ENCODE measurements at regions not wholly inside any gene's neighbourhood (a gene's known extent, or its start where the extent isn't known, plus 50 kb on each side); places are given as distances from the start of the nearest gene placed in this dataset.
"Not testable (repeated sequence)": the region's sequence is repeated elsewhere in the genome, so short reads cannot be mapped to it uniquely, and the experiment has no call there.

DNA sequence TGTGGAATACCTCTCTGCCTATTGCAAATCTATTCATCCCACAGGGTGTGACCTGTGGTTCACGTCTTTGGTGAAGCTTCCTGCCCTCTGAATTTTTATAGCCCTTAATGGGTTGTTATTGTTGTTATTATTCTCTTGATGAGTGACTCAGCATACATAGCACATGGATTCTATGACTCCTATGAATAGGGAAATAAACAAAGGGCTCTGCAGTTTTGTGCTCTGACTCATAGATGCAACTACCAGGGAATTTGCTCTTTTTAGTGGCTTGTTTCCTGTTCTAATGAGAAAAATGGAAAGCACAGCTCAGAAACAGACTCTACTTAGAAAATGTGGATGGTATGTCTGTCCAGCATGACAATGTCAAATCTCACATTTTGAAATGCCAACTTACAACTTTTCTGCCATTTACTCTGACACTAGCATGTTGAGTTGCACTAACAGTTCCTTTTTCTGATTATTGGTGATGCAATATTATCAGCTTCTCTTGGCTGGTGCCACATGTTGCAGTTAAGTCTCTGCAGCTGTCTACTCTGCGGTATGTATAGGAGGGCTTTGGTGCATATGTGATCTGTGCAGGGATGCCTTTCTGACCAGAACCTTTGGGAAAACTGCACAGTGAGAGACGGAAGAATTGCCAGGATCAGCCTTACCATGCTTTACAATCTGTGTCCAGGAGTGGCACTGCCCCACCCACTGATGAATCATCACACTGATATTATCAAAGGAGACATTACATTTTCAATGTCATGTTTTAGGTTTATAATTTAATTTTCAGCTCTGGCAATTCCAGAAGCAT is 996.4 kb upstream of the WWC1 start:
- no peaks in the 10 kb centered on the region for H3K9me3 ChIP-seq
- peaks cover 0 to 33% (median 19%) of the 10 kb centered on the region in 4 donors for H3K4me1 ChIP-seq
- no peak for DNase-seq
- H3K36me3 ChIP-seq, result no peaks in the 10 kb centered on the region
- intact Hi-C loops (cut with DNase I; ENCODE audit: low total_unique reads), result no loop called here
- no peak overlapping the region for H3K4me3 ChIP-seq
- TF ChIP-seq, protein P1, sequence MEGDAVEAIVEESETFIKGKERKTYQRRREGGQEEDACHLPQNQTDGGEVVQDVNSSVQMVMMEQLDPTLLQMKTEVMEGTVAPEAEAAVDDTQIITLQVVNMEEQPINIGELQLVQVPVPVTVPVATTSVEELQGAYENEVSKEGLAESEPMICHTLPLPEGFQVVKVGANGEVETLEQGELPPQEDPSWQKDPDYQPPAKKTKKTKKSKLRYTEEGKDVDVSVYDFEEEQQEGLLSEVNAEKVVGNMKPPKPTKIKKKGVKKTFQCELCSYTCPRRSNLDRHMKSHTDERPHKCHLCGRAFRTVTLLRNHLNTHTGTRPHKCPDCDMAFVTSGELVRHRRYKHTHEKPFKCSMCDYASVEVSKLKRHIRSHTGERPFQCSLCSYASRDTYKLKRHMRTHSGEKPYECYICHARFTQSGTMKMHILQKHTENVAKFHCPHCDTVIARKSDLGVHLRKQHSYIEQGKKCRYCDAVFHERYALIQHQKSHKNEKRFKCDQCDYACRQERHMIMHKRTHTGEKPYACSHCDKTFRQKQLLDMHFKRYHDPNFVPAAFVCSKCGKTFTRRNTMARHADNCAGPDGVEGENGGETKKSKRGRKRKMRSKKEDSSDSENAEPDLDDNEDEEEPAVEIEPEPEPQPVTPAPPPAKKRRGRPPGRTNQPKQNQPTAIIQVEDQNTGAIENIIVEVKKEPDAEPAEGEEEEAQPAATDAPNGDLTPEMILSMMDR (IDR thresholded peaks at IDR 0.05), result no peak
- H3K27me3 ChIP-seq, result no peaks in the 10 kb centered on the region
- peak overlapping the region in 1 of 2 donors; percentile 47 for H3K27ac ChIP-seq

- H3K9me3 ChIP-seq, result no peaks in the 10 kb centered on the region
- H3K36me3 ChIP-seq, result no peaks in the 10 kb centered on the region
- TF ChIP-seq, protein P1 (IDR thresholded peaks at IDR 0.05), result no peak
- H3K4me3 ChIP-seq, result no peak overlapping the region
- peak overlapping the region in 1 of 2 donors; percentile 47 for H3K27ac ChIP-seq
- intact Hi-C loops (cut with DNase I; ENCODE audit: low total_unique reads), result no loop called here
- no peaks in the 10 kb centered on the region for H3K27me3 ChIP-seq
- no peak for DNase-seq
- H3K4me1 ChIP-seq, result peaks cover 0 to 33% (median 19%) of the 10 kb centered on the region in 4 donors
Measured at GRCh38 chr5:167295681-167296005, 995.8 kb upstream of the WWC1 start.

DNA sequence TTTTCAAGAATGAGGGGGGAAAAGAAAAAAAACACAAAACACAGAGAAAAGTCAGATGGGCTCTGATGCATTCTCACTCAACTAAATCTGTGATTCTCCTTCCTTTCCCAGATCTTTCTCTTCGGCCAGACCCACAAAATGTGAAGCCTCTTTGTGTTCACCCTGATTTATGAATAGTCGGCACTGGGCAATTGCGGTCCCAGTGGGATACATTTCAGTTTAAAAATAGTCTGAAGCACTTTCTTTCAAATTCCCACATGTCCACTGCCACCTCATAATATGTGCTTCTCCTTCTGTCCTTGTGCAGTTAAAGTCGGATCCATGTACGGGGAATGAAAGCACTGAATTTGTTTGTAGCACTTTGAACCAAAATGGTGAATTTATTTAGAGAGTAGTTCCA is 995.4 kb upstream of the WWC1 start:
- intact Hi-C loops (cut with DNase I; ENCODE audit: low total_unique reads), result no loop called here
- Histone ChIP-seq H3K27ac (no peak overlapping the region), H3K4me3 (no peak overlapping the region), H3K27me3 (no peaks in the 10 kb centered on the region), H3K36me3 (no peaks in the 10 kb centered on the region), H3K9me3 (no peaks in the 10 kb centered on the region), H3K4me1 (peaks cover 0 to 33% (median 19%) of the 10 kb centered on the region in 4 donors)
- TF ChIP-seq, protein P1 (IDR thresholded peaks at IDR 0.05), result no peak
- DNase-seq, result no peak

DNA sequence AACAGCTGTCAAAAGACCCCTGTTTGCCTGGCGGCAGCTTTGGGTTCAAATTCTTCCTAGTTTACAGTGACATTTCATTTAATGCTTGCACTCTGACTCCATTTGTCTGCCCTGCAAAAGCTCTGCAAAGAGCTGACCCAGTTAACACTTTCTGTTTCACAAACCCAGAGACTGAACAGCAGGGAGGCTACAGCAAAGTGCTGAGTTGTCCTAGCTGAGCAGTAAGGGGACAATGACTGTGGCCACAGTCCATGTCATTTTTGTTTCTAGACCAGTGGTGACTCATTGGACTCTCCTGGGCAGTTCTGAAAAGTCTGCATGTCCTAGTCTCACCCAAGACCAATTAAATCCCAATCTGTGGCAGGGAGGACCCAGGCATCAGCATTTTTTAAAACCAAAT is 994.8 kb upstream of the WWC1 start:
- no peak overlapping the region for H3K4me3 ChIP-seq
- intact Hi-C loops (cut with DNase I; ENCODE audit: low total_unique reads), result no loop called here
- no peaks in the 10 kb centered on the region for H3K27me3 ChIP-seq
- H3K27ac ChIP-seq, result no peak overlapping the region
- H3K36me3 ChIP-seq, result no peaks in the 10 kb centered on the region
- no peak for DNase-seq
- no peaks in the 10 kb centered on the region for H3K9me3 ChIP-seq
- peaks cover 0 to 33% (median 19%) of the 10 kb centered on the region in 4 donors for H3K4me1 ChIP-seq
- TF ChIP-seq, protein P1 (IDR thresholded peaks at IDR 0.05), result no peak

DNA sequence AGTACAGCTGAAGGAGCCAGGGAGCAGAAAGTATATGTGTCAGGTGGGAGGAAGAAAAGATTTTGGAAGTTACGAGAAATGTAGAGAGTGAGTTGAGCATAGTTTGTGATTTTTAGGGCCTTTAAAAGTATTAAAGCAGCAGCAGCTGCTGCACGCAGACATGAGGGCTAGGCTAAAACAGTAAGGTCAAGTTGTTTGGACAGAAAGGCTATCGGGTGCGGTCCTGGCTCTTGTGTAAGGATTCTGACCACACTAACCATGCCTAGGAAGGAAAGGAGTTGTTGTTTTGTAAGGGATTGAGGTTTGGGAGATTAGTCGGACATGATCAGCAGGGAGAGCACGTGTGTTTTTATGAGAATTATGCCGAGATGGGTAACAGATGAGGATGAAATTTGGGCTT is 991.6 kb upstream of the WWC1 start:
- H3K36me3 ChIP-seq; intact Hi-C loops (cut with DNase I; ENCODE audit: low total_unique reads); DNase-seq; H3K27me3 ChIP-seq; H3K4me3 ChIP-seq; H3K27ac ChIP-seq; H3K9me3 ChIP-seq: not testable (repeated sequence)
- peaks cover 0 to 23% (median 17%) of the 10 kb centered on the region in 4 donors for H3K4me1 ChIP-seq

DNA sequence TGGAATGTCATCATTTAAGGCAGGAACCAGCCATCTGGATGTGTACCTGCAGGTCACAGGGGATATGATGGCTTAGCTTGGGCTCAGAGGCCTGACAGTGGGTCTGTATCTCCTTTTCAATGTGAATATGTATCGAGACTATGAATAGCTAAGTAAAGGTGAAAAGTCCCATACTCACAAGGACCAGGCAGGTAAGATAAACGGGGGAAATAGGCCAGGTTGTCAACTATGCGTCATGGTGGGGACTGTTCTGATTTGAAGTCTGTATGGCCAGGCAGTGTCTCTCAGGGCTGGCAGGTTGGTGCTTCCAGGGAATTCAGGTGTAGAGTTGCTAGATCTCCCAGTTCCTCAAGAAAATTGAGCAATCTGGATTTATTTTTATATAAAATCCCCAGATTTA is 987.9 kb upstream of the WWC1 start:
- no peaks in the 10 kb centered on the region for H3K36me3 ChIP-seq
- intact Hi-C loops (cut with DNase I; ENCODE audit: low total_unique reads), result no loop called here
- no peaks in the 10 kb centered on the region for H3K4me1 ChIP-seq
- H3K27me3 ChIP-seq, result no peaks in the 10 kb centered on the region
- no peak overlapping the region for H3K4me3 ChIP-seq
- TF ChIP-seq, protein P1 (IDR thresholded peaks at IDR 0.05), result no peak
- DNase-seq, result no peak
- H3K27ac ChIP-seq, result no peak overlapping the region
- H3K9me3 ChIP-seq, result no peaks in the 10 kb centered on the region

All from tibial artery (tissue), 4 donors.